K562 (cell line): ENCODE measurements at regions not wholly inside any gene's neighbourhood (a gene's known extent, or its start where the extent isn't known, plus 50 kb on each side); places are given as distances from the start of the nearest gene placed in this dataset.

ENCODE experiments used
- ATAC-seq: fragments of 200-7000 bp; cut with Tn5 transposase; 3 replicates; pipeline ENCODE4 v1.9.1; 2020; ENCODE audit warnings: moderate library complexity
- BruUV-seq: library from RNA; stranded (reverse); fragments of 400-500 nt; replicated peaks from 2 replicates; lab custom pipeline; 2021; lab: Mats Ljungman, UMichigan
- CTCF ChIA-PET: fragments of 300-600 bp; formaldehyde crosslinking; extraction: SDS; loops from one replicate; lab custom pipeline; 2021; ENCODE audit warnings: low intra/inter-chr PET ratio; lab: Yijun Ruan, JAX
- POLR2A ChIA-PET: fragments of 300-600, 350-650 bp; sonication (Branson Sonifier 250); formaldehyde crosslinking; extraction: SDS; loops from one replicate; lab custom pipeline; 2021; ENCODE audit warnings: antibody characterized with exemption, inconsistent platforms; lab: Yijun Ruan, JAX
- DNase-seq, 4 experiments: peaks; one replicate each; pipeline versions ENCODE4 v3.0.0 to v3.0.0-alpha.2; 2011 to 2018; ENCODE audit warnings: low spot score in 3 of 4, mixed read lengths in 3 of 4; ENCODE audit errors: extremely low read depth in 1 of 4
- FAIRE-seq: peaks from 2 replicates; lab custom pipeline; 2011; peaks lifted over from hg19 to GRCh38; lab: Jason Lieb, UNC
- H2AFZ ChIP-seq: 2 replicates; pipeline ENCODE4 v1.6.0; 2011; ENCODE audit warnings: low read depth, low read length, control low read depth, inconsistent platforms
- H3K27ac ChIP-seq: fragments of 200-600 bp; 3 replicates; pipeline ENCODE4 v1.8.0; 2011; ENCODE audit warnings: low read depth, mild to moderate bottlenecking, control low read depth, inconsistent platforms, low read length, moderate library complexity, mixed read lengths; ENCODE audit errors: extremely low read depth
- H3K27me3 ChIP-seq, 2 experiments: fragments of 300-600 bp in 1 of 2; 2 replicates in 1 of 2; 3 replicates in 1 of 2; pipeline versions ENCODE4 v1.6.0 to v1.8.0; 2011; ENCODE audit warnings: inconsistent platforms in 2 of 2, low read length in 2 of 2, mild to moderate bottlenecking in 1 of 2, mixed read lengths in 1 of 2, moderate library complexity in 1 of 2; ENCODE audit not compliant: control insufficient read depth in 2 of 2, insufficient read depth in 2 of 2
- H3K36me3 ChIP-seq: fragments of 300-600 bp; 3 replicates; pipeline ENCODE4 v1.8.0; 2011; ENCODE audit warnings: mild to moderate bottlenecking, low read length, inconsistent platforms; ENCODE audit not compliant: control insufficient read depth, insufficient read depth
- H3K4me1 ChIP-seq, 2 experiments: fragments of 200-600 bp in 1 of 2; replicated peaks in 1 of 2; 2 replicates in 1 of 2; 3 replicates in 1 of 2; pipeline versions ENCODE4 v1.5.1 to v1.8.0; 2011; ENCODE audit warnings: inconsistent platforms in 2 of 2, low read length in 2 of 2, mild to moderate bottlenecking in 1 of 2, mixed read lengths in 1 of 2, moderate library complexity in 1 of 2; ENCODE audit not compliant: control insufficient read depth in 2 of 2, insufficient read depth in 2 of 2
- H3K4me2 ChIP-seq: 2 replicates; pipeline ENCODE4 v1.6.1; 2011; ENCODE audit warnings: low read length, control low read depth, inconsistent platforms, mixed read lengths; ENCODE audit not compliant: insufficient read depth
- H3K4me3 ChIP-seq: fragments of 200-600 bp; sonication (generic), shearing (Covaris generic); 2 replicates; pipeline ENCODE4 v1.5.1; 2016; ENCODE audit warnings: control low read depth, inconsistent platforms
- H3K79me2 ChIP-seq: fragments of 200-600 bp; 3 replicates; pipeline ENCODE4 v1.8.0; 2011; ENCODE audit warnings: low read length, inconsistent platforms; ENCODE audit not compliant: control insufficient read depth, insufficient read depth
- H3K9ac ChIP-seq, 2 experiments: 2 replicates each; pipeline versions ENCODE4 v1.6.0 to v1.6.1; 2011; ENCODE audit warnings: low read depth in 2 of 2, low read length in 2 of 2, control low read depth in 1 of 2, inconsistent platforms in 1 of 2, mild to moderate bottlenecking in 1 of 2, mixed read lengths in 1 of 2; ENCODE audit not compliant: insufficient read depth in 1 of 2
- H3K9me1 ChIP-seq: one replicate; pipeline ENCODE4 v1.6.0; 2011; ENCODE audit warnings: inconsistent platforms, mild to moderate bottlenecking, low read length, moderate library complexity; ENCODE audit not compliant: control insufficient read depth, insufficient read depth
- H3K9me3 ChIP-seq: replicated peaks from 2 replicates; pipeline ENCODE4 v1.5.1; 2011; ENCODE audit warnings: low read depth, low read length, inconsistent platforms; ENCODE audit not compliant: control insufficient read depth, insufficient read depth
- H4K20me1 ChIP-seq: replicated peaks from 2 replicates; pipeline ENCODE4 v1.6.1; 2011; ENCODE audit warnings: low read length, inconsistent platforms, mixed read lengths; ENCODE audit not compliant: control insufficient read depth, insufficient read depth
- BDP1 ChIP-seq: IDR thresholded peaks from 3 replicates; pipeline ENCODE4 v1.6.1; 2011; ENCODE audit not compliant: insufficient read length, insufficient read depth
- BRCA1 ChIP-seq, 2 experiments: fragments of 450-650 bp in 1 of 2; sonication (generic) in 1 of 2; formaldehyde crosslinking in 1 of 2; IDR thresholded peaks; 2 replicates each; pipeline versions ENCODE4 v1.5.0 to v1.6.1; 2017 to 2020; ENCODE audit warnings: mild to moderate bottlenecking in 1 of 2, missing genetic modification reagents in 1 of 2
- BRF1 ChIP-seq: IDR thresholded peaks from 3 replicates; pipeline ENCODE4 v1.6.1; 2011; ENCODE audit warnings: borderline replicate concordance, mild to moderate bottlenecking; ENCODE audit not compliant: insufficient read length; ENCODE audit errors: extremely low read depth
- CAMTA2 ChIP-seq: fragments of 250-450 bp; sonication (Bioruptor Pico); conservative IDR thresholded peaks from 2 replicates; pipeline ENCODE4 v1.5.1; 2022
- CREB3 ChIP-seq: fragments of 450-650 bp; conservative IDR thresholded peaks from 2 replicates; pipeline ENCODE4 v1.6.1; 2016; ENCODE audit warnings: missing genetic modification characterization, low read depth, mild to moderate bottlenecking, missing compliant biosample characterization, moderate library complexity
- E2F6 ChIP-seq, 2 experiments: IDR thresholded peaks; 2 replicates each; pipeline ENCODE4 v1.6.1; 2011; ENCODE audit warnings: borderline replicate concordance in 1 of 2, control low read depth in 1 of 2, low read depth in 1 of 2, low read length in 1 of 2, mild to moderate bottlenecking in 1 of 2, mixed read lengths in 1 of 2, moderate library complexity in 1 of 2; ENCODE audit not compliant: insufficient read depth in 1 of 2, insufficient read length in 1 of 2, poor library complexity in 1 of 2, severe bottlenecking in 1 of 2; ENCODE audit errors: extremely low read depth in 1 of 2
- FOXA3 ChIP-seq, 2 experiments: fragments of 450-650 bp in 1 of 2; sonication (generic) in 1 of 2; formaldehyde crosslinking; IDR thresholded peaks in 1 of 2; conservative IDR thresholded peaks in 1 of 2; 2 replicates each; pipeline versions ENCODE4 v1.4.0 to v1.8.0; 2020 to 2022; ENCODE audit warnings: mild to moderate bottlenecking in 2 of 2, missing genetic modification reagents in 1 of 2
- HCFC1 ChIP-seq: IDR thresholded peaks from 2 replicates; pipeline ENCODE4 v1.6.1; 2012; ENCODE audit warnings: low read depth, low read length, improper control_type of control experiment
- LCOR ChIP-seq: sonication (generic); formaldehyde crosslinking; IDR thresholded peaks from 2 replicates; pipeline ENCODE4 v1.8.0; 2022; ENCODE audit warnings: mild to moderate bottlenecking, missing genetic modification reagents
- MCM5 ChIP-seq: fragments of 450-650 bp; IDR thresholded peaks from 2 replicates; pipeline ENCODE4 v1.6.1; 2016; ENCODE audit warnings: low read depth
- NFE2L1 ChIP-seq: fragments of 450-650 bp; IDR thresholded peaks from 2 replicates; pipeline ENCODE4 v1.6.1; 2016; ENCODE audit warnings: missing genetic modification characterization, low read depth, mild to moderate bottlenecking, missing compliant biosample characterization, moderate library complexity, borderline replicate concordance
- ZBTB49 ChIP-seq: sonication (generic); formaldehyde crosslinking; IDR thresholded peaks from 2 replicates; pipeline ENCODE4 v1.8.0; 2022; ENCODE audit warnings: missing genetic modification reagents, mild to moderate bottlenecking, borderline replicate concordance
- WGBS: fragments of 100-300 bp; shearing (Covaris generic); methylation state at CpG from one replicate; pipeline ENCODE4 v1.1.6; 2016; ENCODE audit warnings: low coverage, mixed read lengths; ENCODE audit not compliant: insufficient coverage; ENCODE audit errors: missing lambda C conversion rate; 5-methylcytosine and 5-hydroxymethylcytosine counted together
- in situ Hi-C: fragments of 300-500 bp; cut with MboI; formaldehyde crosslinking; loops from 4 replicates; pipeline ENCODE4 v1.15.0; 2018; ENCODE audit warnings: inconsistent platforms, mixed read lengths
- intact Hi-C: fragments of 100-400 bp; cut with micrococcal nuclease; formaldehyde crosslinking; loops from 2 replicates; pipeline ENCODE4 v1.14.2; 2022

- no TSS peak for BruUV-seq
- DNase-seq (no peak), FAIRE-seq (no peak)
- in situ Hi-C loops (loop anchor here (25.0 kb wide), 1 partner anchor 295 kb away; no protein-coding TSS in a partner anchor), intact Hi-C loops (no loop called here)
- Histone ChIP-seq H3K4me2 (no peak overlapping the region), H3K79me2 (no peaks in the 10 kb centered on the region), H3K9ac (no peak overlapping the region), H3K36me3 (no peaks in the 10 kb centered on the region), H3K9me3 (no peaks in the 10 kb centered on the region), H2AFZ (no peak overlapping the region), H4K20me1 (no peaks in the 10 kb centered on the region), H3K4me3 (no peak overlapping the region), H3K4me1 (peaks cover 0 to 5% of the 10 kb centered on the region in 2 experiments; a peak in 3 of 5 replicates), H3K27ac (no peak overlapping the region), H3K9me1 (no peaks in the 10 kb centered on the region)
- POLR2A ChIA-PET, result no interaction called here
- CTCF ChIA-PET, result no interaction called here
- TF ChIP-seq E2F6 (IDR thresholded peaks at IDR 0.05; ENCODE audit: borderline replicate concordance in 1 of 2, extremely low read depth in 1 of 2, insufficient read depth in 1 of 2, insufficient read length in 1 of 2, low read depth in 1 of 2, low read length in 1 of 2, poor library complexity in 1 of 2, severe bottlenecking in 1 of 2) (no peak), BDP1 (no peak), NFE2L1 (tag) (no peak), BRF1 (no peak), MCM5 (no peak), HCFC1 (no peak), CAMTA2 (CRISPR knock-in tag) (no peak), FOXA3 (CRISPR knock-in tag; conservative IDR thresholded peaks at IDR 0.05 in 1 of 2, IDR thresholded peaks at IDR 0.05 in 1 of 2) (no peak), CREB3 (no peak), LCOR (no peak), ZBTB49 (CRISPR knock-in tag) (no peak), BRCA1 (IDR thresholded peaks at IDR 0.05) (no peak), BRCA1 (CRISPR knock-in tag; IDR thresholded peaks at IDR 0.05) (no peak)
- TF ChIP-seq, all 486 proteins: peak for 0
- H3K27me3 ChIP-seq, result no peaks in the 10 kb centered on the region
- WGBS, result 29% methylated on average over 2 of the region's 3 CpGs
- ATAC-seq, result no peak
Observed at GRCh38 chr12:9342614-9343353, 134.6 kb upstream of the PZP start.
